ENCODE measurements at regions not wholly inside any gene's neighbourhood (a gene's known extent, or its start where the extent isn't known, plus 50 kb on each side); places are given as distances from the start of the nearest gene placed in this dataset.

DNA sequence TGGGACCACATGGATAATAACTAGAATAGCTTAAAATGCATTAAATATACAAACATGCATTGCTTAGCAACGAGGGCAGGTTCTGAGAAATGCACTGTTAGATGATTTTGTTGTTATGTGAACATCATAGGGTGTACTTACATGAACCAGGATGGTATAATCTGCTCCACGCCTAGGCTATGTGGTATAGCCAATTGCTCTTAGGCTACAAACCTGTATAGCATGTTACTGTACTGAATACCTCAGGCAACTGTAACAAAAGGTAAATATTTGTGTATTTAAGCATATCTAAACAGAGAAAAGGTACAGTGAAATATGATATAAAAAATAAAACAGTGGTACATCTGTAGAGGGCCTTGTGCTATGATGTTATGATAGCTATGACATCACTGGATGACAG, 169.2 kb upstream of the IL15 start:
- TF ChIP-seq CTCF (IDR thresholded peaks at IDR 0.05): no peak
- no peak for TF ChIP-seq POLR2A (IDR thresholded peaks at IDR 0.05)

Measured in body of pancreas (tissue), 4 donors.